Progenitor cell of endocrine pancreas (in vitro differentiated cells): ENCODE measurements at regions not wholly inside any gene's neighbourhood (a gene's known extent, or its start where the extent isn't known, plus 50 kb on each side); places are given as distances from the start of the nearest gene placed in this dataset.

Experiments used
- DNase-seq: peaks from one replicate; pipeline ENCODE4 v3.0.0; 2021; ENCODE audit warnings: low spot score; ENCODE audit not compliant: unreplicated experiment
- H3K27ac Mint-ChIP-seq: 2 replicates; pipeline ENCODE4 v1.8.0; 2021; ENCODE audit warnings: mild to moderate bottlenecking, moderate library complexity, mixed read lengths
- H3K27me3 Mint-ChIP-seq: 2 replicates; pipeline ENCODE4 v1.8.0; 2021; ENCODE audit warnings: mixed read lengths
- H3K36me3 Mint-ChIP-seq: 2 replicates; pipeline ENCODE4 v1.8.0; 2022; ENCODE audit warnings: mixed read lengths; ENCODE audit not compliant: insufficient read depth
- H3K4me1 Mint-ChIP-seq: 2 replicates; pipeline ENCODE4 v1.8.0; 2021; ENCODE audit warnings: low read depth, mixed read lengths
- H3K4me3 Mint-ChIP-seq: 2 replicates; pipeline ENCODE4 v1.8.0; 2021; ENCODE audit warnings: low read depth, mild to moderate bottlenecking, moderate library complexity, mixed read lengths
- H3K9me3 Mint-ChIP-seq: 2 replicates; pipeline ENCODE4 v1.8.0; 2021; ENCODE audit warnings: low read depth, mixed read lengths
- CTCF ChIP-seq: fragments of 200-600 bp; sonication (generic); IDR thresholded peaks from one replicate; pipeline ENCODE4 v1.5.0; 2021; ENCODE audit warnings: antibody characterized with exemption, mild to moderate bottlenecking; ENCODE audit not compliant: unreplicated experiment

DNA sequence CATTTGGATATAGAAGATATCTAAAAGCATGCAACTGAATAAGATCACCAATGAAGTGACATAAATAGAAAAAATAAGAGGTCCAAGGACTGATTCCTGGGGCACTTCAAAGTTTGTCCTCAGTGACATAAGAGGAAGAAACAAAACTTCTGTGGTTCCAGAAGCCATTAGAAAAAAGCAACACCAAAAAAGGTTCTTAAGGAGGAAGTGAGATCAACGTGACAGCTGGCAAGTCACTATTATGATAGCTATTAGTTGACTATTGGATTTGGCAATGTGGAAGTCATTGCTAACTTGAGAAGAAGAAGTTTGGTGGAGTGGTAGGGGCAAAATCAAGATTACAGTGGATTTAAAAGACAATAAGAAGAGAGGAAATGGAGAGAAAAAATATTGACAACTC lies 1098.3 kb downstream of the NAALADL2 start:
- Mint-ChIP-seq H3K27ac (no peak overlapping the region), H3K4me1 (no peaks in the 10 kb centered on the region), H3K9me3 (peaks cover 17% of the 10 kb centered on the region), H3K4me3 (no peak overlapping the region), H3K27me3 (no peaks in the 10 kb centered on the region), H3K36me3 (no peaks in the 10 kb centered on the region)
- TF ChIP-seq CTCF, result no peak
- DNase-seq, result no peak

DNA sequence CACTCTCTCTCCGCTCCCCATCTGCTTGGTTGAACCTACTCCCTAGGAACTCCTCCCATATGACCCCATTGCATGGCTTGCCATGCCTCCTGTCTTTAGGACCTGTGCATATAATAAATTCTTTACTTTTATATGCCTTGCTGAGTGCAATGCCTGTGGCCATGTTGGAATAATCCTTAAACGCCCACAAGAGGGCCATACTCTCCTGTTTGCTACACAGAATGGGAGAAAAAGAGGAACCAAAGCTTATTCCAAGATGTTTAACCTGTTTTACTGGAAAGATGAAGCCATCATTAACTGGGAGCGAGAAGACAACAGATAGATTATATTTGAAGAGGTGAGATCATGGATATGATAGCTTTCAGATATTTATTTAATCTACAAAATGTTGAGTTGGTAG lies 1097.8 kb downstream of the NAALADL2 start:
- DNase-seq, result no peak
- Mint-ChIP-seq H3K9me3 (peaks cover 17% of the 10 kb centered on the region), H3K4me3 (no peak overlapping the region), H3K4me1 (no peaks in the 10 kb centered on the region), H3K27ac (no peak overlapping the region), H3K27me3 (no peaks in the 10 kb centered on the region), H3K36me3 (no peaks in the 10 kb centered on the region)
- peak; percentile 28 for TF ChIP-seq CTCF

GRCh38 chr3:175951047-175951694 lies 1092.0 kb downstream of the NAALADL2 start:
- no peak for TF ChIP-seq CTCF
- Mint-ChIP-seq H3K4me3 (no peak overlapping the region), H3K4me1 (peaks cover 4% of the 10 kb centered on the region), H3K9me3 (peaks cover 18% of the 10 kb centered on the region), H3K27me3 (no peaks in the 10 kb centered on the region), H3K36me3 (peaks cover 3% of the 10 kb centered on the region), H3K27ac (no peak overlapping the region)
- no peak for DNase-seq

DNA sequence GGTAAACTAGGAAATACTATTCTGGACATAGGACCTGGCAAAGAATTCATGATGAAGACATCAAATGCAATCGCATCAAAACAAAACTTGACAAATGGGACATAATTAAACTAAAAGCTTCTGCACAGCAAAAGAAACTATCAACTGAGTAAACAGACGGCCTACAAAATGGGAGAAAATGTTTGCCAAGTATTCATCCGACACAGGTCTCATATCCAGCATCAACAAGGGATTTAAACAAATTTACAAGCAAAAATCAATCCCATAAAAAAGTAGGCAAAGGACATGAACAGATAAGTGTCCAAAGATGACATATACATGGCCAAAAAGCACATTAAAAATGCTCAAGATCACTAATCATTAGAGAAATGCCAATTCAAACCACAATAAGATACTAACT lies 1088.9 kb downstream of the NAALADL2 start:
- H3K27me3 Mint-ChIP-seq, result no peaks in the 10 kb centered on the region
- peaks cover 6% of the 10 kb centered on the region for H3K36me3 Mint-ChIP-seq
- DNase-seq, result no peak
- peaks cover 4% of the 10 kb centered on the region for H3K4me1 Mint-ChIP-seq
- H3K27ac Mint-ChIP-seq, result no peak overlapping the region
- H3K9me3 Mint-ChIP-seq, result peaks cover 33% of the 10 kb centered on the region
- no peak for TF ChIP-seq CTCF
- no peak overlapping the region for H3K4me3 Mint-ChIP-seq

- TF ChIP-seq CTCF, result no peak
- H3K4me3 Mint-ChIP-seq, result no peak overlapping the region
- H3K9me3 Mint-ChIP-seq, result peaks cover 41% of the 10 kb centered on the region
- H3K27ac Mint-ChIP-seq, result no peak overlapping the region
- H3K27me3 Mint-ChIP-seq, result no peaks in the 10 kb centered on the region
- peaks cover 10% of the 10 kb centered on the region for H3K36me3 Mint-ChIP-seq
- no peaks in the 10 kb centered on the region for H3K4me1 Mint-ChIP-seq
- no peak for DNase-seq
Observed at GRCh38 chr3:175941352-175941751, 1082.2 kb downstream of the NAALADL2 start.
